Cardiac fibroblast (primary cell): ENCODE measurements at regions not wholly inside any gene's neighbourhood (a gene's known extent, or its start where the extent isn't known, plus 50 kb on each side); places are given as distances from the start of the nearest gene placed in this dataset.

Experiments used
- DNase-seq, 2 donors: peaks; one replicate each; pipeline versions ENCODE4 v3.0.0 to v3.0.0-alpha.2; 2010; ENCODE audit warnings: low read depth in 2 of 2
- H3K4me3 ChIP-seq, 2 donors: replicated peaks in 1 of 2; 1 replicate in 1 of 2; 2 replicates in 1 of 2; pipeline ENCODE4 v1.5.1; 2011; ENCODE audit warnings: low read depth in 2 of 2, low read length in 2 of 2, mild to moderate bottlenecking in 2 of 2, moderate library complexity in 1 of 2
- CTCF ChIP-seq: IDR thresholded peaks from one replicate; pipeline ENCODE4 v1.5.1; 2011; ENCODE audit warnings: low read depth, mild to moderate bottlenecking, low read length, inconsistent platforms

- H3K4me3 ChIP-seq = no peak overlapping the region
- no peak for DNase-seq
- no peak for TF ChIP-seq CTCF
Observed at GRCh38 chr6:170227996-170228945, 62.6 kb downstream of the DLL1 start.

- TF ChIP-seq CTCF = no peak
- no peak for DNase-seq
- H3K4me3 ChIP-seq = no peak overlapping the region
Observed at GRCh38 chr6:170227521-170227983, 63.3 kb downstream of the DLL1 start.

- TF ChIP-seq CTCF = no peak
- no peak for DNase-seq
- H3K4me3 ChIP-seq = no peak overlapping the region
Observed at GRCh38 chr6:170226647-170227046, 64.2 kb downstream of the DLL1 start.

- no peak for DNase-seq
- TF ChIP-seq CTCF = no peak
- no peak overlapping the region for H3K4me3 ChIP-seq
Observed at GRCh38 chr6:170225852-170226417, 64.9 kb downstream of the DLL1 start.

GRCh38 chr6:170224694-170225660 is 65.9 kb downstream of the DLL1 start:
- no peak for DNase-seq
- no peak overlapping the region for H3K4me3 ChIP-seq

More at GRCh38 chr6:170224694-170225660, 65.9 kb downstream of the DLL1 start:
- TF ChIP-seq CTCF = no peak
